ENCODE measurements at regions not wholly inside any gene's neighbourhood (a gene's known extent, or its start where the extent isn't known, plus 50 kb on each side); places are given as distances from the start of the nearest gene placed in this dataset.
"Not testable (repeated sequence)": the region's sequence is repeated elsewhere in the genome, so short reads cannot be mapped to it uniquely, and the experiment has no call there.

DNA sequence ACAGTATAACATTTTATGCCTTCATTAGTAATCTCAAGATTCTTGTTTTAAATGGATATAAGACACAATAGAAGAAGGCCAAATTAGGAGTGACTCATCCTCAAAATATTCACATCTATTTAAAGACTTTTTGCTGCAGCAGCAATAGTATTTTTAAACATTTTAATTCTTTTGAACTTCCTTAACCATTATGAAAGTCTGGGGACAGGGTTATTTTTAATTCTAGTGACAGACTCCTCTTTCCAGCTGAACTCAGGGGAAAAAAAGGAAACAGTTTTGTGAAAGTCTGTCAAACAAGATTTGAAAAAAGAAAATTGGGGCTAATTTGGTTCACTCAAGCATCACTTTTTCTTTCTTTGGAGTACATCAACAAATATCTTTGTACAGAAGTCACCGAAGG, 541.8 kb downstream of the NUP35 start:
- DNase-seq, result no peak

DNA sequence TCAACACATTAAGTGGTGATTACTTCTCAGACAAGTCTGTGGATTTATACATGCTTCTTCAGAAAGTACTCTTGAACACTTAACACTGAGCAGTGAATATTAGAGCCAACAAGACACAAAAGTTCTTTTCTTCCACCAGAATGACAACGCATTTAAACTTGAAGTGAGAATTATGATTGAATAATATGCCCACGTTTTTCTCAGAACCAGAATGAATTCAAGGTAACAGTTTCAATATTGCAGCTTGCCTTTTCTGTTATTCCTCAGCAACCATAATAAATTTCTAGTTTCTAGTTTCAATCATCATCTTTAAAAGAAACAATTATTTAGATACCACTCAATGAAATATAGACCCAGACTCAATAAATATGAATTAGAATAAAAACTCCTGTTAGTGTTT, 547.0 kb downstream of the NUP35 start:
- DNase-seq, result no peak

DNA sequence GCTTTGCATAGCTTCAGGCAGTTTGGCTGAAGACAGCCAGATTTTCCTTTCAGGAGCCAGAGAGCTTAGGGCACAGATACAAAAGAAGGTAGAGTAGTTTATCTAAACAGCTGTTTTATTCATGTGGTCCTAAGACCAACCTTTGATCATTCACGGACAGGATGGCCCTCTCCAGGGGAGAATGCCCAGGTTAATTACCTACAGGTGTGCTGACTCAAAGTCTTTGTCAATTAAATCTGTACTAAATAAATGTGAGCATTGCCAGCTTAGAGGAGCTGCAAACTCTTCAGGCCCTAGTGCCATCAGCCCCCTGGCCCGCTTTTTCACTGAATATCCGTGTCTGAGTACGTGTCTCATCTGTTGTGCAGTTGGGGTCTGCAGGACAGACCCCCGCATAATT, 554.7 kb downstream of the NUP35 start:
- DNase-seq, result no peak

DNA sequence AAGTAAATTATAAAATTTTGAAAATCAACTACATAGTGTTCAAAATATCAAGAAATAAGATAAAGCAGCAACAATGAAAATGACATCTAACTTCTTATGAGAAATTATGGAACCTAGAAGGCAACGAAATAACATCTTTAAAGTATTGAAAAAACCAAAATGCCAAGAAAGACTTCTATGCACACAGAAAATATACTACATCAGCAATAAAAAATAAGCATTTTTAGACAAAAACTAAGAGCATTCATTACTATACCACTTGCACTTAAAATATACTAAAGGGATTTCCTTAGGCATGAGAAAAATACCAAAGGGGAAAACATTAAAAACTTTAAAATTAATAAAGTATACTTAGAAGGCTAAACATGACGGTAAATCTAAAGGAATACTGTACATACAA, 556.3 kb downstream of the NUP35 start:
- DNase-seq, result no peak

DNA sequence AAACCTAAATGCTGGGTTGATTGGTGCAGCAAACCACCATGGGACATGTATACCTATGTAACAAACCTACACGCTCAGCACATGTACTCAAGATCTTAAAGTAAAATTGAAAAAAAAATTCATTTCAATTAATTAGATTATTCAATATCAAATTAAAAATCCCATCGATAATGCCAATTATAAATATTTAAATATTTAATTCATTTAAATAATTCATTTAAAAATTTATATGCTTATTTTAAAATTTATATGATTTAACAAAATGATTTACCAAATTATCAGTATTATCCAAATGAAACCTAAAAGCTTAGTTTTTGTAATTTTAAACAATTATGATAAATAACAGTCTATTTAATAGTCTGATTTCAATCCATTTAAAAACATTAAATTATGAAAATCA, 560.4 kb downstream of the NUP35 start:
- DNase-seq, result no peak

DNA sequence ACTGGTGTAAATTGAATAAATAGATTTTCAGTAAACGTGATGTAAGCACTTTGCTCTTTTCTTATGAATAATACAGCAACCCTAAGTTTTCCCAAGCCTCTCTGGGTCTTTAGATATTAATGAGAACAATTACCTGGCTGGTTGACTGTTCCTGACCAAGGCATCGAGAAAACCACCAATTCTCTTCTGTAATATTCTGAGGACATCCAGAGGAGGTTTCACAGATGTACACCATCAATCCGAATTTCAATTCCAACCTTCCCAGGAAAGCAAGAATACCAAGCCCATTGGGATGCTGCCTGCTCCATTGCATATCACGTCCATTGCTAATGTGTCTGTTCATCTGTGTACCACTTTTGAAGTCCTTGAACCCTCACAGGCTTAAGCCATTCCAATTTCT, 571.8 kb downstream of the NUP35 start:
- DNase-seq, result no peak

DNA sequence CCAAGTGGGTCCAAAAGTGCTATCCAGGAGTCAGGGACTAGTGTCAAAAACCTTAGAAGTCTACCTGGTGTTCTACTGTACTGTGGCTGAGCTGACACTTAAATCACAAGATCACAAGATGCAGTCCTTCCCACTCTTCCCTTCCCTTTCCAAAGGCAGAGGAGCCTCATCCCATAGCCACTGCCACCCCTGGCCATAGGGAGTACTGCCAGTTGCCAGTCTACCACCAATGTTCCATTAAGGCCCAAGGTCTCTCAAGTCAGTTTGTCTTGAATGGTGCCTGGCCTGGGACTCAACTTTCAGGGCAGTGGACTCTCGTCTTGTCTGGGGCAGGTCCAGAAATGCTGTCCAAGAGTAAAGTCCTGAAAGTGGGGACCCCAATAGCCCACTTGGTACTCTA, 585.6 kb downstream of the NUP35 start:
- DNase-seq, result no peak

DNA sequence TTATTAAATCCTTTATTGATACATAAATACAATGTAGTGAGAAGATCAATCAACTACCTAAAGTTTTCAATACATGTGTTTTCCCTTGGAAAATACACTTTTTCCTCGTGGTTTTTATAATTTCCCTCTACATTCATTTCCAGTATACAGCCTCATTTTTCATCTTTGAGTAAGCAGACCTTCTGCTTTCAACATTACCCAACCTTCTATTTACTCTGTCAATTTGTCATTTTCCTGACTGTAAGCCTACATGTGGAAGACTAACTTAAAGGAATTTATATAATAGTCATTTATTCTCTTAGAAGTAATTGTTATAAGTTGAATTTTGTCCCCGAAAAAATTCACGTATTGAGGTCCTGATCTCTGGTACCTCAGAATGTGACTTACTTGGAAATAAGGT, 594.0 kb downstream of the NUP35 start:
- no peak for DNase-seq

DNA sequence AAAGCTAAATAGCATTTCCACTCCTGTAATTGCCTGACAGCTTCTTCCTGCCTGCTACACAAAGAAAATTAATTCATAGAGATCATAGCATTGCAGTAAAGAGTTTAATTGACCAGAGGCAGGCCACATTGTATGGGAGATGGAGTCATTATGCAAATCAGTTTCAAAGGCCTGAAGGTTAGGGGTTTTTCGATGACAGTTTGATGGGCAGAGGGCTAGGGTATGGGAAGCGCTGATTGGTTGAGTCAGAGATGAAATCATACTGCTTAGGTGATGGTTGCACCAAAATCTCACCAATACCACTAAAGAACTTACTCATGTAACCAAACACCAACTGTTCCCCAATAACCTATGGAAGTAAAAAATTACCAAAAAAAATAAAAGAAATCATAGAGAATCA, 599.0 kb downstream of the NUP35 start:
- no peak for DNase-seq

DNA sequence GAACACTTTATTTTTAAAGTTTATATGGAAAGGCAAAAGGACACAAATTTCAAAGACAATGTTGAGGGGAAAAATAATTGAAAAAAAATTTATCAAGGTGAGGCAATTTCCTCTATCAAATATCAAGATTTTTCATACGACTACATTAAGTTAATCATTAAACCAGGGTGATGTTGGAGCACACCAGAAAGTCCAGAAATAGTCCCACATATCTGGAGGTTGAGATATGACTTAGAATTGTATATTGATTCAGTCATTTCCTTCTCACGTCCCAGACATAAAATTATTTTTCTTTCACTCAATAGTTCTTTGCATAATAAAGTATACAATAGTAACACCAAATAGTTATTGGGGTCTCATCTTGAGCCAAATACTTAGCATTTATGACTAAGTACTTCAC, 605.1 kb downstream of the NUP35 start:
- DNase-seq, result no peak

DNA sequence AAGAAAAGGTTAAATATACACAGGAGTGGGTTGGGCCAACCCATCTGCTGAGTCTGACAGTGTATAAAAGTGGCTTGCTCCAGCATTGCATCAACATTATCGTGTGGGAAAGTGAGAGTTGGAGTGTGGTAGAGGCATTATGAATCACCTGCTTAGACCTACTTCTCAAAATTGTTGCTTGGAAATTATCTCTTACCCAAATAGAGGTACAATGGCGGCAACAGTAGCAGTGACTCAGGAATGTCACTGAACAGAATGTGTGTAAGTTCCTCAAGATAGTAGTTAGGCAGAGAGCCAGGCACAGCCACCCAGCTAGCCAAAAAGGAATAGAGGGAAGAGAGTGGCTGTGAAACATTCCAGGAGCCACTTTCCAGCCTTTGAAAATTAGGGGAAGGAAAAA, 616.0 kb downstream of the NUP35 start:
- DNase-seq, result no peak

DNA sequence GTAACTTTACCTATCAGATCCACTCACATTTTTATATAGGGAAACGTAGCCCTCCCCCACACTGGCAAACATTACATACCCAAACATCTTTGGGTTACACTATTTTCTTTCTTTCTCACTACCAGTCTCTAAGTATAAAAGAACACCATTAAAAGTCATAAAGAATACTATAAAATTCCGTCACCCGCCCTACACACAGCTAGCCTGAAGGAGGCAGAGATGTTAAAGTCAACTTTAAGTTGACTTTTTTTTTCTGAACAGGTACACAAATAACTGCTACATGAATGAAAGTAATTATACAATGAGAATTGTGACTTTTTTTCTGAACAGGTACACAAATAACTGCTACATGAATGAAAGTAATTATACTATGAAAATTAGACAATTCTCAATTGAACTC, 628.3 kb downstream of the NUP35 start:
- DNase-seq, result no peak

DNA sequence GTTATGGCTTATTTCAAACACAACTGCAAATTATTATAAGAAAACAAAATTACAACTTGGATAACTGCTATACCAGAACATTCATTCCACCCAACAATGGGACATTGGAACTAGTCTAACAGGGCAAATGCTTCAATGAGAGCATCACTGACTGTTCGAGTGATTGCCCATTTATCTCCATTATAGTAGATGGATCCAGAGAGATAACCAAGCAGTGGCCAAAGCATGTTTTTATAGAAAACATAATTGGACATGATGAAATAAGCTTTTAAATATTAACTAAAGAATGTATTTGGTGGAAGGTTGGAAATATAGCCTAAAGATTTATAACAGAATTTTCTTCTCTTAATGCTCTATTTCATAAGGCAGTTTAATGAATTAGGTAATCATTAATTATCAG, 634.8 kb downstream of the NUP35 start:
- DNase-seq, result no peak

DNA sequence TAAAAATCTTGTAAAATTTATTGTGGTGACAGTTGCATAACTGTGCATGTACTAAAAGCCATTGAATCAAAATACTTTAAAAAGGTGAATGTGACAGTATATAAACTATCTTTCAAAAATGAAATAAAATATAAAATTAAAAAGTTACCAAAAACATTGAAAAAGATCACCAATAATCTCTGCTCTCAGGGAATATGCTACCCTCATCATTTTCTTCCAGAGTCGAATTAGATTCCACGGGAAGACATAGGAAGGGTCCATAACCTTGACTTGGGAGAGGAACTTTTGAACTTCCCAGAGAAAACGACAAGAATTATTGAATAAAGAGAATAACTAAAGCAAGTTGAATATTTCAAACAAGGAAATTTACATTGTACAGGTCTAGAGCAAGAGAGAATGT, 649.5 kb downstream of the NUP35 start:
- DNase-seq, result no peak

DNA sequence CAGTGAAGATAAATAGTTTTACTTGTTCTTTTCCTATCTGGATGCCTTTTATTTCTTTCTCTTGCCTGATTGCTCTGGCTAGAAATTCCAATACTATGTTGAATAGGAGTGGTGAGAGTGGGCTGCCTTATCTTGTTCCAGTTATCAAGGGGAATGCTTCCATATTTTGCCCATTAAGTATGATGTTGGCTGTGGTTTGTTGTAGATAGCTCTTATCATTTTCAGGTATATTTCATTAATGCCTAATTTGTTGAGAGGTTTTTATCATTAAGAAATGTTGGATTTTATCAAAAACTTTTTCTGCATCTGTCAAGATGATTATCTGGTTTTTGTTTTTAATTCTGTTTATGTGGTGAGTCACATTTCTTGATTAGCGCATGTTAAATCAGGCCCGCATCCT, 655.8 kb downstream of the NUP35 start:
- DNase-seq, result no peak

DNA sequence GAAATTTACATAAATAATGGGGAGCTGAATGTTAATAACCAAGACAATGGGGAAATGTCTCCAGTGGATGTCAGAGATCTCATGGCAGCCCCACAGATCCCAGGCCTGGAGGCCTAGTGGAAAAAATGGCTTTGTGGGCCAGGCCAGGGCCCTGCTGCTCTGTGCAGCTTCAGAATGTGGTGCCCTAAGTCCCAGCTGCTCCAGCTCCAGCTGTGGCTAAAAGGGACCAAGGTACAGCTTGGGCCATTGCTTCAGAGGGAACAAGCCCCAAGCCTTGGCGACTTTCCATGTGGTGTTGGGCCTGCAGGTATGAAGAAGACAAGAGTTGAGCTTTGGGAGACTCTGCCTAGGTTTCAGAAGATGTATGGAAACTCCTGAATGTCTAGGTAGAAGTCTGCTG, 658.2 kb downstream of the NUP35 start:
- DNase-seq, result no peak

DNA sequence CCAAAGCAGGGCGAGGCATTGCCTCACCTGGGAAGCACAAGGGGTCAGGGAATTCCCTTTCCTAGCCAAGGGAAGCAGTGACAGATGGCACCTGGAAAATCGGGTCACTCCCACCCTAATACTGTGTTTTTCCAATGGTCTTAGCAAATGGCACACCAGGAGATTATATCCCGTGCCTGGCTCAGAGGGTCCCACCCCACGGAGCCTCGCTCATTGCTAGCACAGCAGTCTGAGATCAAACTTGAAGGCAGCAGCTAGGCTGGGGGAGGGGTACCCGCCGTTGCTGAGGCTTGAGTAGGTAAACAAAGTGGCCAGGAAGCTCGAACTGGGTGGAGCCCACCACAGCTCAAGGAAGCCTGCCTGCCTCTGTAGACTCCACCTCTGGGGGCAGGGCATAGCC, 664.6 kb downstream of the NUP35 start:
- DNase-seq, result not testable (repeated sequence)

DNA sequence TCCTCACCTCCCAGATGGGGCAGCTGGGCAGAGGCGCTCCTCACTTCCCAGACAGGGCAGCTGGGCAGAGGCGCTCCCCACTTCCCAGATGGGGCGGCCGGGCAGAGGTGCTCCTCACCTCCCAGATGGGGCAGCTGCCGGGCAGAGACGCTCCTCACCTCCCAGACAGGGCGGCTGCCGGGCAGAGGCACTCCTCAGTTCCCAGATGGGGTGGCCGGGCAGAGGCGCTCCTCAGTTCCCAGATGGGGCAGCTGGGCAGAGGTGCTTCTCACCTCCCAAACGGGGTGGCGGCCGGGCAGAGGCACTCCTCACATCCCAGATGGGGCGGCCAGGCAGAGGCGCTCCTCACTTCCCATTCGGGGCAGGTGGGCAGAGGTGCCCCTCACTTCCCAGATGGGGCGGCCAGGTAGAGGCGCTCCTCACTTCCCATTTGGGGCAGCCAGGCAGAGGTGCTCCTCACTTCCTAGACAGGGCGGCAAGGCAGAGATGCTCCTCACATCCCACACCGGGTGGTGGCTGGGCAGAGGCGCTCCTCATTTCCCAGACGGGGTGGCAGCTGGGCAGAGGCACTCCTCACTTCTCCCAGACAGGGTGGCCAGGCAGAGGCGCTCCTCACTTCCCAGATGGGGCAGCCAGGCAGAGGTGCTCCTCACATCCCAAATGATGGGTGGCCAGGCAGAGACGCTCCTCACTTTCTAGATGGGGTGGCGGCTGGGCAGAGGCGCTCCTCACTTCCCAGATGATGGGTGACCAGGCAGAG, 668.1 kb downstream of the NUP35 start:
- DNase-seq, result not testable (repeated sequence)

DNA sequence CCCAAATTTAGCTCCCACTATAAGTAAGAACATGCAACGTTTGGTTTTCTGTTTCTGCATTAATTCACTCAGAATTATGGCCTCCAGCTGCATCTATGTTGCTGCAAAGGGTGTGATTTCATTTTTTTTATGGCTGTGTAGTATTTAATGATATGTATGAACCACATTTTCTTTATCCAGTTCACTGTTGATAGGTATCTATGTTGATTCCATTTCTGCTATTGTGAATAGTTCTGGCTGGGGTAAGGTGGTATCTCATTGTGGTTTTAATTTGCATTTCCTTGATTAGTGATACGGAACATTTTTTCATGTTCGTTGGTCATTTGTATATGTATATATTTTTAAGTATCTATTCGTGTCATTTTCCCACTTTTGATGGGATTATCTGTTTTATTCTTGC, 674.3 kb downstream of the NUP35 start:
- DNase-seq, result no peak

DNA sequence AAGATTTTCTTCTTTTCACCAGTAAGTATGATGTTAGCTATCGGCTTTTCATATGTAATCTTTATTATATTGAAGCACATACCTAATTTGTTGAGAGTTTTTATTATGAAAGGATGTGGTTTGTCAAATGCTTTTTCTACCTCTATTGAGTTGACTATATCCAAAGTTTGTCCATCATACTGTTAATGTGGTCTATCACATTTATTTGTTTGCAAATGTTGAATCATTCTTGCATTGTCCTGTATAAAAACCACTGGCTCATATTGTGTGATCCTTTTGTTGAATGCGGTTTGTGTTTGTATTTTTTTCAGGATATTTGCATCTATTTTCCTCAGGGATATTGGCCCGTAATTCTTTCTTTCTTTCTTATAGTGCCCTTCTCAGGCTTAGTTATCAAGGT, 675.5 kb downstream of the NUP35 start:
- no peak for DNase-seq

DNA sequence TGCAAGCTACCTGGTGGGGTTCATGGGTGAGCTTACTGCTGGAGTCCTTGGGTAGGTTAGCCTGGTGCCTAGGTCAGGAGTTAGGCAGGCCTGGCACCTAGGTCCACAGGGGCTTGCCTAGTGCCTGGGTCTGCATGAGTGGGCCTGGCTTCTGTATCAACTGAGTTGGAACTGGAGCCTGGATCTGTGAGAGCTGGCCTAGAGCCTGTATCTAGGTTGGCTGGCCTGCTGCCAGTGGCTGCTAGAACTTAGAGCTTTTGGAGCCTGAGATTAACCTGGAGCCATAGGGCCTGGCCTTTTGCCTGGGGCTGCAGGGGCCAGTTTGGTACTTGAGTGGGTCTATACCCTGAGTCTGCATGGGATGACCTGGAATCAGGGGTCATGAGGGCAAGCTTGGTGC, 679.4 kb downstream of the NUP35 start:
- no peak for DNase-seq

DNA sequence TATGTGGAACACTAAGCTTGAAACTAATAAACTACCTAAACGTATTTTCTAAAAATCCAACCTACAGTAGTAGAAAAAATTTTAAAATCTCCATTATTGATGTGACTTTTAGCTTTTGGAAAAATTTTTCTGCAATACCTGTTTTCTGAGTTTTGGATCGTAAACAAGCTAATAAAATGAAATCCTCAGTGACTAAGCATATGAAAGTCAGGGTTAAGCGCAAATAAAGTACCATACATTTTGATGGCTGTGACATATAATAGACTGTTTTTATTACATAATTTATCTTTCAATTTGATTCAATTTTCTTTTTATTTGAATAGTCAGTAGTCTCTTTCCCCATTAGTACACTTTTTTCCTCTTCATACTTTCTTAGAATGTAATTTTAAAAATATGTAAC, 683.6 kb downstream of the NUP35 start:
- no peak for DNase-seq

DNA sequence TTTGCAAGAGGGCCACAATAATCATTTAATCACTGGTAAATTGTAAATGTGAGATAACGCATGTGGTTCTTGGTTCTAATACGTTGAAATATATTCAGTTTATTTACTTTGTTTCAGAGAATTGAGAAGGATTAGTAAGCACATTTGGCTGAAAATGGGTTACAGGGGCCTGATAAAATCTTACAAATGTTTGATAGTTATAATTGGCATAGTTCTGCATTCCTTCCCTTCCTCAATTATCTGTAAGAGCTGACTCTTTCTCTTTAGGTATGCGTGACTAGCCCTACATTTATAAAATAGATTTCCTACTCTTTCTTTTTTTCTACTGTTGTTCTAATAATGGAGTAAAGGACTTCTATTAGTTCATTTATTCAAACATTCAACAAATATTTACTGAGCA, 685.2 kb downstream of the NUP35 start:
- no peak for DNase-seq

DNA sequence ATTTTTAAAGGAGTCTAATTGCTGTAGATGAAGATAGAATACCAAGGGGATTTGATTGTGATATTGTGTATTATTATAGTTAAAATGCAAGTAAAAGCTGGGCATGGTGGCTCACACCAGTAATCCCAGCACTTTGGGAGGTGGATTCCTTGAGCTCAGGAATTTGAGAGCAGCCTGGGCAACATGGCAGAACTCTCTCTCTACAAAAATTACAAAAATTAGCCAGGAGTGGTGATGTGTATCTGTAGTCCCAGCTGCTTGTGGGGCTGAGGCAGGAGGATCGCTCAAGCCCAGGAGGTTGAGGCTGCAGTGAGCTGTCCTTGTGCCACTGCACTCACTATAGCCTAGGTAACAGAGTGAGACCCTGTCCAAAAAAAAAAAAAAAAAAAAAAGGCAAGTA, 687.0 kb downstream of the NUP35 start:
- no peak for DNase-seq

DNA sequence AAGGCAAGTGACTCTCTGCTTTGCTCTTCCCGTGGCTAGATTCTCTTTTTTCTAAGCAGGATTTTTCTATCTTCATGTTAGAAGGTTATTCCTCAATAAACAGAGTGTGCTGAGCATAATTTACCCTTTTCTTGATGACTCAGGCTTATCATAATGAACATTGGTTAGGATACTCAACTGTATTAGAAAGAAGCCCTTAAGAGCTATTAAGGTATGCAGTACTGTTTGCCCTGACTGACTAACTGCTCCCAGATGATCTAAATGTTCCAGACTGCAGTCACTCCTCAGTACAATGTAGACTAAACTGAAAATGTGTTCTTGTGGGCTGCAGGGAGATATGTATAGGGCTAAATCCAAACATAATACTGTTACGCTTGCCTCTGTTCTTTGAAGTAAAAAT, 687.8 kb downstream of the NUP35 start:
- no peak for DNase-seq

DNA sequence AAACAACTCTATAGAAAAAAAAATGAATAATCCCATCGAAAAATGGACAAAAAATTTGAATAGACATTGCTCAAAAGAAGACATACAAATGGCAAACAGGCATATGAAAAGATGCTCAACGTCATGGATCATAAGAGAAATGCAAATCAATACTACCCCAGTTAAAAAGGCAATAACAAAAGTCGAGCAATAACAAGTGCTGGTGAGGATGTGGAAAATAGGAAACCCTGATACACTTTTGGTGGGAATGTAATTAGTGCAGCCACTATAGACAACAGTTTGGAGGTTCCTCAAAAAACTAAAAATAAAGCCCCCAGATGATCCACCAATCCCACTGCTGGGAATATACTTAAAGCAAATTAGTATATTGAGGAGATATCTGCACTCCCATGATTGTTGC, 701.5 kb downstream of the NUP35 start:
- DNase-seq, result no peak
